ENCODE measurements at regions not wholly inside any gene's neighbourhood (a gene's known extent, or its start where the extent isn't known, plus 50 kb on each side); places are given as distances from the start of the nearest gene placed in this dataset.
"Not testable (repeated sequence)": the region's sequence is repeated elsewhere in the genome, so short reads cannot be mapped to it uniquely, and the experiment has no call there.

GRCh38 chr7:153110606-153111005, 351.1 kb downstream of the ACTR3B start:
- Histone ChIP-seq H3K9me2 (ENCODE audit: insufficient read depth, low read length) (no peaks in the 10 kb centered on the region), H3K27ac (ENCODE audit: low read length) (no peak overlapping the region), H3K9ac (ENCODE audit: low read length) (no peak overlapping the region), H3F3A (ENCODE audit: insufficient read depth, low read length, poor library complexity, severe bottlenecking) (no peaks in the 10 kb centered on the region), H3K27me3 (ENCODE audit: insufficient read depth, low read depth, low read length) (no peaks in the 10 kb centered on the region), H3K9me3 (ENCODE audit: low read length) (no peaks in the 10 kb centered on the region), H3K36me3 (ENCODE audit: insufficient read depth, low read length) (no peaks in the 10 kb centered on the region), H4K20me1 (ENCODE audit: insufficient read depth) (no peaks in the 10 kb centered on the region), H3K79me2 (replicated peaks; ENCODE audit: insufficient read depth, low read length) (no peaks in the 10 kb centered on the region), H2AFZ (ENCODE audit: low read depth, low read length) (no peak overlapping the region), H3K4me2 (ENCODE audit: low read length) (no peak overlapping the region), H3K4me3 (ENCODE audit: low read length) (no peak overlapping the region)
- TF ChIP-seq POLR2AphosphoS5 (IDR thresholded peaks at IDR 0.05): no peak
- TF ChIP-seq EP300 (conservative IDR thresholded peaks at IDR 0.05; ENCODE audit: poor library complexity, severe bottlenecking): no peak
- TF ChIP-seq REST (IDR thresholded peaks at IDR 0.05; ENCODE audit: borderline replicate concordance): no peak
- TF ChIP-seq MXI1 (conservative IDR thresholded peaks at IDR 0.05; ENCODE audit: poor library complexity, severe bottlenecking): no peak
- no peak for TF ChIP-seq EZH2 (IDR thresholded peaks at IDR 0.05; ENCODE audit: borderline replicate concordance, insufficient read depth, low read length, poor library complexity, severe bottlenecking)
- no peak for TF ChIP-seq CTCF (IDR thresholded peaks at IDR 0.05; ENCODE audit: poor library complexity, severe bottlenecking)
- TF ChIP-seq RAD21 (conservative IDR thresholded peaks at IDR 0.05): no peak
- TF ChIP-seq SMC3 (conservative IDR thresholded peaks at IDR 0.05; ENCODE audit: poor library complexity): no peak

GRCh38 chr7:153122255-153122654, 362.7 kb downstream of the ACTR3B start:
- not testable (repeated sequence) for H3K27me3 ChIP-seq (ENCODE audit: insufficient read depth, low read depth, low read length); H3K4me3 ChIP-seq (ENCODE audit: low read length); H3K79me2 ChIP-seq (replicated peaks; ENCODE audit: insufficient read depth, low read length); H3K4me2 ChIP-seq (ENCODE audit: low read length); H3F3A ChIP-seq (ENCODE audit: insufficient read depth, low read length, poor library complexity, severe bottlenecking); H2AFZ ChIP-seq (ENCODE audit: low read depth, low read length); H4K20me1 ChIP-seq (ENCODE audit: insufficient read depth); H3K9me3 ChIP-seq (ENCODE audit: low read length); H3K9me2 ChIP-seq (ENCODE audit: insufficient read depth, low read length); H3K9ac ChIP-seq (ENCODE audit: low read length); H3K36me3 ChIP-seq (ENCODE audit: insufficient read depth, low read length); H3K27ac ChIP-seq (ENCODE audit: low read length)

GRCh38 chr7:153130052-153130451, 370.5 kb downstream of the ACTR3B start:
- Histone ChIP-seq H3K27me3 (ENCODE audit: insufficient read depth, low read depth, low read length) (no peaks in the 10 kb centered on the region), H2AFZ (ENCODE audit: low read depth, low read length) (no peak overlapping the region), H3K9me2 (ENCODE audit: insufficient read depth, low read length) (no peaks in the 10 kb centered on the region), H3K36me3 (ENCODE audit: insufficient read depth, low read length) (no peaks in the 10 kb centered on the region), H3K9me3 (ENCODE audit: low read length) (no peaks in the 10 kb centered on the region), H3K4me2 (ENCODE audit: low read length) (no peak overlapping the region), H3K4me3 (ENCODE audit: low read length) (no peak overlapping the region), H3K9ac (ENCODE audit: low read length) (no peak overlapping the region), H3K27ac (ENCODE audit: low read length) (no peak overlapping the region), H3F3A (ENCODE audit: insufficient read depth, low read length, poor library complexity, severe bottlenecking) (no peaks in the 10 kb centered on the region), H3K79me2 (replicated peaks; ENCODE audit: insufficient read depth, low read length) (no peaks in the 10 kb centered on the region), H4K20me1 (ENCODE audit: insufficient read depth) (no peaks in the 10 kb centered on the region)
- TF ChIP-seq EP300 (conservative IDR thresholded peaks at IDR 0.05; ENCODE audit: poor library complexity, severe bottlenecking) (no peak), EZH2 (IDR thresholded peaks at IDR 0.05; ENCODE audit: borderline replicate concordance, insufficient read depth, low read length, poor library complexity, severe bottlenecking) (no peak), REST (IDR thresholded peaks at IDR 0.05; ENCODE audit: borderline replicate concordance) (no peak), MXI1 (conservative IDR thresholded peaks at IDR 0.05; ENCODE audit: poor library complexity, severe bottlenecking) (no peak), RAD21 (conservative IDR thresholded peaks at IDR 0.05) (no peak), SMC3 (conservative IDR thresholded peaks at IDR 0.05; ENCODE audit: poor library complexity) (no peak), TAF1 (IDR thresholded peaks at IDR 0.05; ENCODE audit: low read depth) (no peak), CTCF (IDR thresholded peaks at IDR 0.05; ENCODE audit: poor library complexity, severe bottlenecking) (no peak), POLR2AphosphoS5 (IDR thresholded peaks at IDR 0.05) (no peak)
